HG02642 (cell line): ENCODE measurements at regions not wholly inside any gene's neighbourhood (a gene's known extent, or its start where the extent isn't known, plus 50 kb on each side); places are given as distances from the start of the nearest gene placed in this dataset.
"Not testable (repeated sequence)": the region's sequence is repeated elsewhere in the genome, so short reads cannot be mapped to it uniquely, and the experiment has no call there.

Experiments
- ATAC-seq: cut with Tn5 transposase; IDR thresholded peaks from one replicate; pipeline ENCODE4 v1.9.1; 2021; ENCODE audit warnings: mild to moderate bottlenecking; ENCODE audit not compliant: unreplicated experiment, poor library complexity

GRCh38 chrY:7888506-7888905, 977.0 kb upstream of the AMELY start:
- no peak for ATAC-seq

- no peak for ATAC-seq
Measured at GRCh38 chrY:7881696-7882095, 970.1 kb upstream of the AMELY start.

- ATAC-seq, result no peak
Measured at GRCh38 chrY:7879245-7879644, 967.7 kb upstream of the AMELY start.

GRCh38 chrY:7878719-7879118, 967.2 kb upstream of the AMELY start:
- ATAC-seq, result no peak

GRCh38 chrY:7877458-7877857, 965.9 kb upstream of the AMELY start:
- no peak for ATAC-seq

GRCh38 chrY:7874080-7874479, 962.5 kb upstream of the AMELY start:
- peak; percentile 67 for ATAC-seq

- no peak for ATAC-seq
Measured at GRCh38 chrY:7871304-7871932, 959.9 kb upstream of the AMELY start.

- no peak for ATAC-seq
Measured at GRCh38 chrY:7866976-7867375, 955.4 kb upstream of the AMELY start.

GRCh38 chrY:7860781-7861614, 949.4 kb upstream of the AMELY start:
- no peak for ATAC-seq

- ATAC-seq, result no peak
Measured at GRCh38 chrY:7850191-7850590, 938.6 kb upstream of the AMELY start.

- no peak for ATAC-seq
Measured at GRCh38 chrY:7845776-7846175, 934.2 kb upstream of the AMELY start.

GRCh38 chrY:7837046-7837445, 925.5 kb upstream of the AMELY start:
- ATAC-seq, result no peak

GRCh38 chrY:7836366-7836765, 924.8 kb upstream of the AMELY start:
- no peak for ATAC-seq

GRCh38 chrY:7835416-7835815, 923.9 kb upstream of the AMELY start:
- no peak for ATAC-seq

GRCh38 chrY:7834284-7834683, 922.7 kb upstream of the AMELY start:
- ATAC-seq, result no peak

GRCh38 chrY:7830881-7831280, 919.3 kb upstream of the AMELY start:
- ATAC-seq, result not testable (repeated sequence)

GRCh38 chrY:7826533-7826932, 915.0 kb upstream of the AMELY start:
- ATAC-seq, result no peak

- ATAC-seq, result no peak
Measured at GRCh38 chrY:7825874-7826273, 914.3 kb upstream of the AMELY start.

GRCh38 chrY:7821295-7822035, 909.9 kb upstream of the AMELY start:
- ATAC-seq, result no peak

- peak; percentile 53 for ATAC-seq
Measured at GRCh38 chrY:7818924-7819323, 907.4 kb upstream of the AMELY start.

GRCh38 chrY:7816567-7816966, 905.0 kb upstream of the AMELY start:
- ATAC-seq, result no peak
